Karpas-422 (cell line): ENCODE measurements at regions not wholly inside any gene's neighbourhood (a gene's known extent, or its start where the extent isn't known, plus 50 kb on each side); places are given as distances from the start of the nearest gene placed in this dataset.

ENCODE experiments used
- DNase-seq: peaks from one replicate; pipeline ENCODE4 v3.0.0-alpha.2; 2015
- H2AFZ ChIP-seq: fragments of 200-600 bp; sonication (generic); 2 replicates; pipeline ENCODE4 v1.6.1; 2014; ENCODE audit warnings: antibody characterized with exemption, low read length, mixed read lengths
- H3K27ac ChIP-seq: fragments of 200-600 bp; sonication (generic); 2 replicates; pipeline ENCODE4 v1.5.1; 2014; ENCODE audit warnings: mild to moderate bottlenecking, low read length, moderate library complexity
- H3K27me3 ChIP-seq: fragments of 200-600 bp; sonication (generic); 2 replicates; pipeline ENCODE4 v1.6.1; 2014; ENCODE audit warnings: low read length, mixed read lengths
- H3K36me3 ChIP-seq: fragments of 200-600 bp; sonication (generic); 2 replicates; pipeline ENCODE4 v1.6.1; 2014; ENCODE audit warnings: low read length, mixed read lengths; ENCODE audit not compliant: insufficient read depth
- H3K4me1 ChIP-seq: fragments of 200-600 bp; sonication (generic); 2 replicates; pipeline ENCODE4 v1.6.1; 2014; ENCODE audit warnings: mild to moderate bottlenecking, low read length, mixed read lengths
- H3K4me2 ChIP-seq: fragments of 200-600 bp; sonication (generic); 2 replicates; pipeline ENCODE4 v1.6.1; 2014; ENCODE audit warnings: low read length, low read depth, mild to moderate bottlenecking; ENCODE audit not compliant: poor library complexity, severe bottlenecking
- H3K4me3 ChIP-seq: fragments of 200-600 bp; sonication (generic); 2 replicates; pipeline ENCODE4 v1.5.1; 2014; ENCODE audit warnings: mild to moderate bottlenecking, antibody characterized with exemption, low read length, mixed read lengths
- H3K79me2 ChIP-seq: fragments of 200-600 bp; sonication (generic); 2 replicates; pipeline ENCODE4 v1.6.1; 2014; ENCODE audit warnings: mild to moderate bottlenecking, low read length, mixed read lengths
- H3K9ac ChIP-seq: fragments of 200-600 bp; sonication (generic); 2 replicates; pipeline ENCODE4 v1.6.0; 2014; ENCODE audit warnings: low read length
- H3K9me2 ChIP-seq: fragments of 200-600 bp; sonication (generic), shearing (Covaris generic); replicated peaks from 2 replicates; pipeline ENCODE4 v1.6.0; 2014; ENCODE audit warnings: mild to moderate bottlenecking, low read length, moderate library complexity; ENCODE audit not compliant: insufficient read depth
- H3K9me3 ChIP-seq: fragments of 300-700, 200-600 bp; sonication (generic); 2 replicates; pipeline ENCODE4 v1.6.1; 2014; ENCODE audit warnings: low read length, mixed read lengths
- H4K20me1 ChIP-seq: fragments of 200-600 bp; sonication (generic); 2 replicates; pipeline ENCODE4 v1.6.1; 2014; ENCODE audit warnings: mild to moderate bottlenecking, antibody characterized with exemption, low read length, low read depth; ENCODE audit not compliant: insufficient read depth

- no peak overlapping the region for H3K4me2 ChIP-seq
These were observed 82.5 kb upstream of the DCBLD2 start for GRCh38 chr3:98984024-98984423.

GRCh38 chr3:98982351-98982750 is 80.9 kb upstream of the DCBLD2 start:
- Histone ChIP-seq H3K79me2 (no peaks in the 10 kb centered on the region), H3K27me3 (no peaks in the 10 kb centered on the region), H4K20me1 (no peaks in the 10 kb centered on the region), H3K9me3 (no peaks in the 10 kb centered on the region), H3K4me3 (no peak overlapping the region), H3K9ac (no peak overlapping the region), H3K27ac (no peak overlapping the region), H3K4me2 (no peak overlapping the region), H3K36me3 (no peaks in the 10 kb centered on the region), H3K4me1 (no peaks in the 10 kb centered on the region), H2AFZ (no peak overlapping the region), H3K9me2 (no peaks in the 10 kb centered on the region)
- DNase-seq = no peak

More at GRCh38 chr3:98984024-98984423, 82.5 kb upstream of the DCBLD2 start:
- no peaks in the 10 kb centered on the region for H3K36me3 ChIP-seq
- H3K4me3 ChIP-seq = no peak overlapping the region
- no peaks in the 10 kb centered on the region for H4K20me1 ChIP-seq
- no peaks in the 10 kb centered on the region for H3K9me2 ChIP-seq
- no peak overlapping the region for H2AFZ ChIP-seq
- no peaks in the 10 kb centered on the region for H3K27me3 ChIP-seq
- H3K79me2 ChIP-seq = no peaks in the 10 kb centered on the region
- no peaks in the 10 kb centered on the region for H3K9me3 ChIP-seq
- H3K9ac ChIP-seq = no peak overlapping the region
- no peak for DNase-seq
- no peak overlapping the region for H3K27ac ChIP-seq
- H3K4me1 ChIP-seq = no peaks in the 10 kb centered on the region

GRCh38 chr3:98980915-98981596 is 79.6 kb upstream of the DCBLD2 start:
- Histone ChIP-seq H3K27me3 (no peaks in the 10 kb centered on the region), H3K36me3 (no peaks in the 10 kb centered on the region), H3K9me3 (no peaks in the 10 kb centered on the region), H3K4me1 (no peaks in the 10 kb centered on the region), H3K27ac (no peak overlapping the region), H3K79me2 (no peaks in the 10 kb centered on the region), H3K9ac (no peak overlapping the region), H3K9me2 (no peaks in the 10 kb centered on the region), H3K4me3 (no peak overlapping the region), H3K4me2 (no peak overlapping the region), H2AFZ (no peak overlapping the region), H4K20me1 (no peaks in the 10 kb centered on the region)
- DNase-seq = no peak

- H3K9me2 ChIP-seq = no peaks in the 10 kb centered on the region
- H3K36me3 ChIP-seq = no peaks in the 10 kb centered on the region
- no peak overlapping the region for H3K9ac ChIP-seq
- DNase-seq = no peak
- H3K27ac ChIP-seq = no peak overlapping the region
- no peaks in the 10 kb centered on the region for H3K9me3 ChIP-seq
- H3K4me1 ChIP-seq = no peaks in the 10 kb centered on the region
- H2AFZ ChIP-seq = no peak overlapping the region
- H3K4me2 ChIP-seq = no peak overlapping the region
- no peaks in the 10 kb centered on the region for H3K79me2 ChIP-seq
- no peaks in the 10 kb centered on the region for H4K20me1 ChIP-seq
- no peaks in the 10 kb centered on the region for H3K27me3 ChIP-seq
- no peak overlapping the region for H3K4me3 ChIP-seq
These were observed 77.8 kb upstream of the DCBLD2 start for GRCh38 chr3:98979296-98979695.

- H3K9ac ChIP-seq = no peak overlapping the region
These were observed 76.7 kb upstream of the DCBLD2 start for GRCh38 chr3:98978068-98978811.

GRCh38 chr3:98977520-98977919 is 76.0 kb upstream of the DCBLD2 start:
- Histone ChIP-seq H3K27me3 (no peaks in the 10 kb centered on the region), H3K4me3 (no peak overlapping the region), H3K4me1 (no peaks in the 10 kb centered on the region), H2AFZ (no peak overlapping the region), H3K27ac (no peak overlapping the region), H3K9me3 (no peaks in the 10 kb centered on the region), H3K79me2 (no peaks in the 10 kb centered on the region), H3K9me2 (no peaks in the 10 kb centered on the region), H3K36me3 (no peaks in the 10 kb centered on the region), H3K9ac (no peak overlapping the region), H3K4me2 (no peak overlapping the region), H4K20me1 (no peaks in the 10 kb centered on the region)
- DNase-seq = no peak

More at GRCh38 chr3:98978068-98978811, 76.7 kb upstream of the DCBLD2 start:
- Histone ChIP-seq H3K27ac (no peak overlapping the region), H3K79me2 (no peaks in the 10 kb centered on the region), H3K36me3 (no peaks in the 10 kb centered on the region), H4K20me1 (no peaks in the 10 kb centered on the region), H3K9me3 (no peaks in the 10 kb centered on the region), H3K4me3 (no peak overlapping the region), H3K9me2 (no peaks in the 10 kb centered on the region), H3K4me2 (no peak overlapping the region), H3K27me3 (no peaks in the 10 kb centered on the region), H3K4me1 (no peaks in the 10 kb centered on the region), H2AFZ (no peak overlapping the region)
- no peak for DNase-seq

- Histone ChIP-seq H3K9me3 (no peaks in the 10 kb centered on the region), H3K79me2 (no peaks in the 10 kb centered on the region), H3K4me1 (no peaks in the 10 kb centered on the region), H3K27ac (no peak overlapping the region), H3K36me3 (no peaks in the 10 kb centered on the region), H4K20me1 (no peaks in the 10 kb centered on the region), H2AFZ (no peak overlapping the region), H3K4me3 (no peak overlapping the region), H3K9ac (no peak overlapping the region), H3K4me2 (no peak overlapping the region), H3K27me3 (no peaks in the 10 kb centered on the region), H3K9me2 (0 out of 2 replicates have a peak, but pooled peaks cover 3% of the 10 kb centered on the region)
- DNase-seq = no peak
These were observed 72.9 kb upstream of the DCBLD2 start for GRCh38 chr3:98974442-98974841.

GRCh38 chr3:98972720-98973119 is 71.2 kb upstream of the DCBLD2 start:
- no peak overlapping the region for H3K27ac ChIP-seq
- H4K20me1 ChIP-seq = no peaks in the 10 kb centered on the region
- H3K4me2 ChIP-seq = no peak overlapping the region
- no peaks in the 10 kb centered on the region for H3K4me1 ChIP-seq
- no peaks in the 10 kb centered on the region for H3K9me3 ChIP-seq
- no peak overlapping the region for H3K4me3 ChIP-seq
- H3K27me3 ChIP-seq = no peaks in the 10 kb centered on the region
- H3K79me2 ChIP-seq = no peaks in the 10 kb centered on the region
- H3K9me2 ChIP-seq = 0 out of 2 replicates have a peak, but pooled peaks cover 3% of the 10 kb centered on the region
- H3K36me3 ChIP-seq = no peaks in the 10 kb centered on the region
- H3K9ac ChIP-seq = no peak overlapping the region
- DNase-seq = no peak
- H2AFZ ChIP-seq = no peak overlapping the region
